ENCODE measurements at regions not wholly inside any gene's neighbourhood (a gene's known extent, or its start where the extent isn't known, plus 50 kb on each side); places are given as distances from the start of the nearest gene placed in this dataset.

DNA sequence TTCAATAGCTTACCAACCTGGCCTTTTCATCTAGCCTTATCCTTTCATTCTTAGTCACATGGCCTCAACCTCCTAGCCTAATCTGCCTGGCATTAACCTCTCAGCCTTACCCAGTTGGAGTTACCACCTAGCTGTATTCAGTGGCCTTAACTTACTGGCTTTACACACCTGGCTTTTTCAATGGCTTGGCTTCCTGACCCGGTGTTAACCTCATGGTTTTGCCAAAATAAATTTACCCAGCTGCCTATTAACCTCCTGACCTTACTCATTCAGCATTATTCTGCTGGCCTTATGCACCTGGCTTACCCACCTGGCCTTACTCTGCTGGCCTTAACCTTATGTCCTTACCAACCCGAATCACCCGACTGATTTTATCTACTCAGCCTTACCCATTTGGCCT lies 135.5 kb upstream of the ZSWIM2 start:
- H3K9ac ChIP-seq = no peak overlapping the region
- H3K4me2 ChIP-seq = no peak overlapping the region
- no peak for TF ChIP-seq Cebpa-rat (IDR thresholded peaks at IDR 0.05)
- no peaks in the 10 kb centered on the region for H3K4me1 ChIP-seq
- H3K36me3 ChIP-seq = no peaks in the 10 kb centered on the region
- H3K4me3 ChIP-seq = no peak overlapping the region
- H3K9me3 ChIP-seq = peaks cover 10% of the 10 kb centered on the region
- no peaks in the 10 kb centered on the region for H3K27me3 ChIP-seq
- no peak overlapping the region for H3K27ac ChIP-seq
- H4K20me1 ChIP-seq = no peaks in the 10 kb centered on the region

DNA sequence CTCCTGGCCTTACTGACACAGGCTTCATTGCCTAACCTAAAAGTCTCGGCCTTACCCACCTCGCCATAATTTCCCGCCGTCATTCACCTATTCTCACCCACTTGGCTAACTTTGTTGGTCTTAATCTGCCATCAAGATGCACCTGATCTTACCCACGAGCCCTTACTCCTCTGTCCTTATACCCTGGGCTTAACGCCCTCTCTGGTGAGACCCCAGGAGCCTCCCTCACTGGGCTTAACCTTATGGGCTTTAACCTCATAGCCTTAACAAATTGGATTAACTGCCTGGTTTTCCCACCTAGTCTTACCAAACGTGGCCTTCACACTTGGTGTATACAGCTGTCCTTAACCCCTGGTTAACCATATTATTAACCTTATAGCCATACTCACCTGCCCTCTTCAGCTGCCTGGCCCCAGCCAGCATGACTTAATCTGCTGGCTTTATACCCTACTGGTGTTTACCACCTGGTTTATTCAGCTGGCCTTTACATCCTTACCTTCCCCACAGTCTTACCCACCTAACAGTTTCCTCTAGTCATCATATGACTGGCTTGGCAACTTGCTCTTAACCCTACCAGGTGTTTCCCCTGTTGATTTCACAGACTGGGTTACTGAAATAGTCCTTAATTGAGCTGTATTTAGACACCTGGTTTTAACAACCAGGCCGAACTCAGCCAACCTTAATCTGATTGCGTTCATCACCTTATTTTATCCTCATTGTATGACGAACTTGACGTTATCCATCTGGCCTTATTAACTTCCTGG lies 132.0 kb upstream of the ZSWIM2 start:
- H3K4me3 ChIP-seq = no peak overlapping the region
- H3K9me3 ChIP-seq = no peaks in the 10 kb centered on the region
- H3K27me3 ChIP-seq = no peaks in the 10 kb centered on the region
- no peak overlapping the region for H3K9ac ChIP-seq
- H3K4me1 ChIP-seq = no peaks in the 10 kb centered on the region
- no peaks in the 10 kb centered on the region for H3K36me3 ChIP-seq
- no peak overlapping the region for H3K4me2 ChIP-seq
- H3K27ac ChIP-seq = no peak overlapping the region
- no peaks in the 10 kb centered on the region for H4K20me1 ChIP-seq
- no peak for TF ChIP-seq Cebpa-rat (IDR thresholded peaks at IDR 0.05)

DNA sequence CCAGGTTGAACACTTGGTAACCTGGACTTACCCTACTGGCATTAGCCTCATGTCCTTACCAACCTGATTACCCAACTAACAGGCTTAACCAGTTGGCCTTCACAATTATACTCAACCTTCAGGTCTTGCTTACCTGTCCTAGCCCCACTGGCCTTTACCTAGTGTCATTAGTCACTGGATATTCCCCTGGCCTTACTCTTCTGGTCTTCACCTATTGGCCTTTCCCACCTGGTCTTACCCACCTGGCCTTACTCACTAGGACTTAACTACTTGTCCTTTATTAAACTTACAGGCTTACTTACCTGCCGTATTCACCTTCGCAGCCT lies 131.1 kb upstream of the ZSWIM2 start:
- H4K20me1 ChIP-seq = no peaks in the 10 kb centered on the region
- H3K4me2 ChIP-seq = no peak overlapping the region
- no peaks in the 10 kb centered on the region for H3K9me3 ChIP-seq
- no peaks in the 10 kb centered on the region for H3K4me1 ChIP-seq
- H3K27me3 ChIP-seq = no peaks in the 10 kb centered on the region
- TF ChIP-seq Cebpa-rat (IDR thresholded peaks at IDR 0.05) = no peak
- no peaks in the 10 kb centered on the region for H3K36me3 ChIP-seq
- no peak overlapping the region for H3K9ac ChIP-seq
- H3K27ac ChIP-seq = no peak overlapping the region
- H3K4me3 ChIP-seq = no peak overlapping the region

DNA sequence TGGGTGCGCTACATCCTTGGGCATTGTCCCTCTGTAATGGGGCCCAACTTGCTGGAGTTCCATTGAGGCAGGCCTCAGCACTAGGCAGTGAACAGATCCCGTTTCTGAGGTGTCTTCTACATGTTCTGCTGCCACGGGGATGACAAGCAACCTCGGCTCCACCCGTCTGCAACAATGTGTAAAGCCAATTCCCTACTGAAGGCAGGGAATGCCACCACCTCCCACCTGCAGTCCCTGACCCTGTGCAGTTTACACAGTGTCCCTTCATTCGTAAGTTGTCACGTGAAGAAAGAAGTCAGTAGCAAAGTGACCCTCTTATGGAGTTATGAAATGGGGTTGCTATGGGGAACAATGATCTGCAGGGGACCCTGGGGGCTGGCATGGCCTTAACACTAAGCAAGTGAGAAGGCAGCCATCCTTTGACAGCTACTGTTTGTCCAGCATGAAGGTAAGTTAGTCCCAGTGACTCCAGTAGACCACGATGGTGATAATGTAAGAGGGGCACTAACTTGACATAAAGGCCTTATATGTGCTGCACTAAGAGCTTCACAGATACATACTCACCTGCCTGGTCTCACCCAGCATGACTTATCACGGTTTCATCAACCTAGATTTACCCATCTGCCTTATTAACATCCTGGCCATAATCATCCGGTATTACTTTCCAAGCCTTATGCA lies 130.6 kb upstream of the ZSWIM2 start:
- TF ChIP-seq Cebpa-rat (IDR thresholded peaks at IDR 0.05) = no peak
- no peak overlapping the region for H3K27ac ChIP-seq
- H3K9ac ChIP-seq = no peak overlapping the region
- no peaks in the 10 kb centered on the region for H3K27me3 ChIP-seq
- no peaks in the 10 kb centered on the region for H3K36me3 ChIP-seq
- H3K4me2 ChIP-seq = no peak overlapping the region
- H4K20me1 ChIP-seq = no peaks in the 10 kb centered on the region
- no peak overlapping the region for H3K4me3 ChIP-seq
- no peaks in the 10 kb centered on the region for H3K4me1 ChIP-seq
- no peaks in the 10 kb centered on the region for H3K9me3 ChIP-seq

DNA sequence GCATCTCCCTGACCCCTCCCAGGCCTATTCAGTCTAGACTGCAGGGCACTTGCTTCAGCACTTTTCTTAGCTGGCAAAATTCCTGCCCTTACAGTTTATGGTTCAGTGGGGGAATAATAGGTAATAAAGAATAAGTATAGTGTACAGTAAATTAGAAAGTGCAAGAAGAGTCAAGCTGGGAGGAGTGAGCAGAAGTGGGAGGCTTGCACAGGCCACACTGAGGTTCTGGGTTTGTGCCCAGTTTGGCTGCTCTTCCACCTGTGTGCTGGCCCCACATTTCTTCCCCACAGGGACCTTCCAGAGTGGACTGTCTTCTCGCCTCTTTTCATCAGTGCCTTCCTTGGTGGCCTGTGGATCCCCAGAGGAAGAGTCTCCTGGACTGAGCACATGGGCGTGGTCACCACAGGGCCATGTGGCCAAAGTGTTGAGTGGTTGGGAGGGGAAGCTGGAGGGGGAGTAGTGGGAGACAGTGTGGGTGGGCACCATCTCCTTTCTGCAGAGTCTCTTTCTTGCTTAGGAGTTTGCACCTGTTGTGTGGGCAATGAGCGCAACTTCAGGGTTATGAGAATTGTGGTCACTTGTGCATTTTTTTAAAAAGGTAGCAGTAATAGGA lies 128.6 kb upstream of the ZSWIM2 start:
- TF ChIP-seq Cebpa-rat (IDR thresholded peaks at IDR 0.05) = no peak
- H3K9me3 ChIP-seq = no peaks in the 10 kb centered on the region
- H3K36me3 ChIP-seq = no peaks in the 10 kb centered on the region
- H4K20me1 ChIP-seq = no peaks in the 10 kb centered on the region
- no peak overlapping the region for H3K9ac ChIP-seq
- H3K4me3 ChIP-seq = no peak overlapping the region
- no peak overlapping the region for H3K4me2 ChIP-seq
- H3K4me1 ChIP-seq = no peaks in the 10 kb centered on the region
- no peaks in the 10 kb centered on the region for H3K27me3 ChIP-seq
- no peak overlapping the region for H3K27ac ChIP-seq

DNA sequence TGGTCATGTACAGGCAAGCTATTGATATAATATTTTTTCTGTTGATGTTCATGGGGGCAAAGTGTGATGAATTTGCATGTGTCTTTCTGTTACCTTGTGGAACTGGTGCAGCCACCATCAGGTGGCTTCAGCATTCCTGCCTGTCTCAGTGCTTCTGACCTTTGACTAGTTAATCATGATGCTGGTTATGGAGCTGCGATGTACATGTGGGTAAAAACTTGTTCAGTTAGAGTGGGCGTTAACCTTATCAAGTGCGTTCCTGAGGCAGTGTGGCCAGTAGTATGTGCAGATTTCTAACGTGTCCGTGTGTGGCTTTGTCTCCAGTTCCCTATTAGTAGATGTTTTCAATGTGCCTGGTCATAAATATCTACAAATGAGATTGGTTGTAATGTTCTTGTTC lies 127.4 kb upstream of the ZSWIM2 start:
- H3K9ac ChIP-seq = no peak overlapping the region
- no peaks in the 10 kb centered on the region for H3K4me1 ChIP-seq
- no peaks in the 10 kb centered on the region for H4K20me1 ChIP-seq
- no peak overlapping the region for H3K4me2 ChIP-seq
- no peak for TF ChIP-seq Cebpa-rat (IDR thresholded peaks at IDR 0.05)
- H3K27me3 ChIP-seq = no peaks in the 10 kb centered on the region
- no peak overlapping the region for H3K4me3 ChIP-seq
- no peaks in the 10 kb centered on the region for H3K9me3 ChIP-seq
- no peaks in the 10 kb centered on the region for H3K36me3 ChIP-seq
- H3K27ac ChIP-seq = no peak overlapping the region

DNA sequence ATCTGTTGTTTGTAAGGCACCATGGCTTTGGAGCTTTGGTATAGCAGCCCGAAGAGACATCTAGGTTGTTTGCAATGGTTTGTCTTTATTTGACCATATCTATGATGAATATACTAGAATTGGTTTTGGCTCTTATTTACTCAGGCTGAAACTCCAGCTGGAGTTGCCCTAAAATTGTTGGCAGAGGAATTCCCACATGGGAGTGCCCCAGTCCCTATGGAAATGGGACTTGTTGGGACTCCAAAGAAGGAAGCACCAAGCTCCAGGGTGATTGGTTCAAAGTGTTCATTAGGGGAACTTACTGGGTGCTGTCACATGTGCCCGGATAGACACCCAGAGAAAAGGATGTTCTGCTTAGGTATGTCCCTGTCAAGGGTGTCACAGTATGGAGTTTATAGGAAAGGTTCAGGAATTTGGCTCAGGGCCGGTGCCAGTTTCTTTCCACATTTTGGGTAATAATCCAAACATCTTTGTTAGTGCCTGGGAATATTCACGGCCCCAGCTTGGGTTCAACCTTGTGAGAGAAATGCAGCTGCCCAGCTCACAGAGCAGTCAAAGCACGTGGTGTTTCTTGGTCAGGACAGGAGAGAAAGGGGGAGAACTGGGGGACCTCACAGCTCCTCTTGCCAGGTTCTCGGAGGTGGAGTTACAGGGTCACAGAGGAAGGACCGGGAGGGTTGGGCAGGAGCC lies 123.5 kb upstream of the ZSWIM2 start:
- no peak for TF ChIP-seq Cebpa-rat (IDR thresholded peaks at IDR 0.05)
- Histone ChIP-seq H3K4me1 (no peaks in the 10 kb centered on the region), H3K4me2 (no peak overlapping the region), H3K27ac (no peak overlapping the region), H3K9ac (no peak overlapping the region), H3K27me3 (no peaks in the 10 kb centered on the region), H3K36me3 (no peaks in the 10 kb centered on the region), H4K20me1 (no peaks in the 10 kb centered on the region), H3K4me3 (no peak overlapping the region), H3K9me3 (no peaks in the 10 kb centered on the region)

- TF ChIP-seq Cebpa-rat (IDR thresholded peaks at IDR 0.05) = no peak
- Histone ChIP-seq H4K20me1 (no peaks in the 10 kb centered on the region), H3K4me3 (no peak overlapping the region), H3K9ac (no peak overlapping the region), H3K9me3 (no peaks in the 10 kb centered on the region), H3K4me1 (no peaks in the 10 kb centered on the region), H3K27ac (no peak overlapping the region), H3K27me3 (no peaks in the 10 kb centered on the region), H3K4me2 (no peak overlapping the region), H3K36me3 (no peaks in the 10 kb centered on the region)
These were observed 119.3 kb upstream of the ZSWIM2 start for GRCh38 chr2:186968277-186968676.

GRCh38 chr2:186966015-186966414 lies 117.0 kb upstream of the ZSWIM2 start:
- H4K20me1 ChIP-seq = no peaks in the 10 kb centered on the region

More at GRCh38 chr2:186966015-186966414, 117.0 kb upstream of the ZSWIM2 start:
- Histone ChIP-seq H3K9me3 (peaks cover 15% of the 10 kb centered on the region), H3K4me3 (no peak overlapping the region), H3K27me3 (no peaks in the 10 kb centered on the region), H3K27ac (no peak overlapping the region), H3K4me1 (no peaks in the 10 kb centered on the region), H3K4me2 (no peak overlapping the region), H3K36me3 (no peaks in the 10 kb centered on the region), H3K9ac (no peak overlapping the region)
- no peak for TF ChIP-seq Cebpa-rat (IDR thresholded peaks at IDR 0.05)
